ENCODE measurements at regions not wholly inside any gene's neighbourhood (a gene's known extent, or its start where the extent isn't known, plus 50 kb on each side); places are given as distances from the start of the nearest gene placed in this dataset.

GRCh38 chr9:71515107-71515506 lies 253.2 kb downstream of the CEMIP2 start:
- no peak for ATAC-seq

DNA sequence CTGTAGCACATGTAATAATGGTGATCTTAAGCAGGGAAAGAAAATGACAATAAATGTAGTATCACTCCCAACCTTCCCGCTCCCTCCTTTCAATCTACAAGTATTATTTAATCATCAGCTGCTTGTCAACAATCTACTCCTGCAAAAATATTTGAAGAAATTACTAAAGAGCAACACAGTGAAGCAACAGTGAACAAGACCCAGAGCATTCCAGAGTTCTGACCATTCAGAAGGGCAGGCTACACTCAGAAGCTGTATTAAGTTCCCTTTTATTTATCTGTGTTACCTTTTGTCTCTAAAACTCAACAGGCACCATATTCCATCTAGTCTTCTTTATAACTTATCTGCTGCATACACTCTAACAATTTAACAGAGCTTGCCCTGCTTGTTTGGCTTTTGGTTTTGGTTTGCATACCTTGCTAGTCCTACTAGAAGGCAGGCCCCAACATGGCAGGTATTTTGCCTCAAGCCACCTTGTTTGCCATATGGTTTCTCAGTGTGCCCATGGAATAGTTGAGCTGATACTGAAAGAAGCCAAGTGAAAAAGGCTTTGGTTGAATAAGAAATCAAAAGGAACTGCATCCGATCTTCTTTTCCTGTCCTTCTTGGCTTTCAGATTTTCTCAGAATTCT lies 253.9 kb downstream of the CEMIP2 start:
- ATAC-seq: no peak
- TF ChIP-seq, protein P1, sequence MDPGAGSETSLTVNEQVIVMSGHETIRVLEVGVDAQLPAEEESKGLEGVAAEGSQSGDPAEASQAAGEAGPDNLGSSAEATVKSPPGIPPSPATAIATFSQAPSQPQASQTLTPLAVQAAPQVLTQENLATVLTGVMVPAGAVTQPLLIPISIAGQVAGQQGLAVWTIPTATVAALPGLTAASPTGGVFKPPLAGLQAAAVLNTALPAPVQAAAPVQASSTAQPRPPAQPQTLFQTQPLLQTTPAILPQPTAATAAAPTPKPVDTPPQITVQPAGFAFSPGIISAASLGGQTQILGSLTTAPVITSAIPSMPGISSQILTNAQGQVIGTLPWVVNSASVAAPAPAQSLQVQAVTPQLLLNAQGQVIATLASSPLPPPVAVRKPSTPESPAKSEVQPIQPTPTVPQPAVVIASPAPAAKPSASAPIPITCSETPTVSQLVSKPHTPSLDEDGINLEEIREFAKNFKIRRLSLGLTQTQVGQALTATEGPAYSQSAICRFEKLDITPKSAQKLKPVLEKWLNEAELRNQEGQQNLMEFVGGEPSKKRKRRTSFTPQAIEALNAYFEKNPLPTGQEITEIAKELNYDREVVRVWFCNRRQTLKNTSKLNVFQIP (CRISPR knock-in tag; IDR thresholded peaks at IDR 0.05; ENCODE audit: borderline replicate concordance, low read depth): no peak
- no peak for TF ChIP-seq RARB (CRISPR knock-in tag; IDR thresholded peaks at IDR 0.05)
- no peak for TF ChIP-seq CSRNP3 (CRISPR knock-in tag; IDR thresholded peaks at IDR 0.05)
- TF ChIP-seq ESRRG (CRISPR knock-in tag; IDR thresholded peaks at IDR 0.05): no peak
- no peak for TF ChIP-seq TOX (CRISPR knock-in tag; IDR thresholded peaks at IDR 0.05; ENCODE audit: borderline replicate concordance)
- TF ChIP-seq, protein P2, sequence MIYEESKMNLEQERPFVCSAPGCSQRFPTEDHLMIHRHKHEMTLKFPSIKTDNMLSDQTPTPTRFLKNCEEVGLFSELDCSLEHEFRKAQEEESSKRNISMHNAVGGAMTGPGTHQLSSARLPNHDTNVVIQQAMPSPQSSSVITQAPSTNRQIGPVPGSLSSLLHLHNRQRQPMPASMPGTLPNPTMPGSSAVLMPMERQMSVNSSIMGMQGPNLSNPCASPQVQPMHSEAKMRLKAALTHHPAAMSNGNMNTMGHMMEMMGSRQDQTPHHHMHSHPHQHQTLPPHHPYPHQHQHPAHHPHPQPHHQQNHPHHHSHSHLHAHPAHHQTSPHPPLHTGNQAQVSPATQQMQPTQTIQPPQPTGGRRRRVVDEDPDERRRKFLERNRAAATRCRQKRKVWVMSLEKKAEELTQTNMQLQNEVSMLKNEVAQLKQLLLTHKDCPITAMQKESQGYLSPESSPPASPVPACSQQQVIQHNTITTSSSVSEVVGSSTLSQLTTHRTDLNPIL (CRISPR knock-in tag; IDR thresholded peaks at IDR 0.05; ENCODE audit: low read depth): no peak
- no peak for TF ChIP-seq ARNTL (CRISPR knock-in tag; IDR thresholded peaks at IDR 0.05; ENCODE audit: borderline replicate concordance, low read depth)

More at GRCh38 chr9:71515107-71515506, 253.2 kb downstream of the CEMIP2 start:
- TF ChIP-seq BACH2 (CRISPR knock-in tag; IDR thresholded peaks at IDR 0.05; ENCODE audit: borderline replicate concordance): no peak
- TF ChIP-seq, protein P2 (CRISPR knock-in tag; IDR thresholded peaks at IDR 0.05; ENCODE audit: low read depth): no peak
- no peak for TF ChIP-seq CSDC2 (CRISPR knock-in tag; IDR thresholded peaks at IDR 0.05)
- no peak for TF ChIP-seq ZFP3 (CRISPR knock-in tag; IDR thresholded peaks at IDR 0.05)
- TF ChIP-seq ZNF8 (CRISPR knock-in tag; IDR thresholded peaks at IDR 0.05): no peak
- no peak for TF ChIP-seq SNAI2 (CRISPR knock-in tag; IDR thresholded peaks at IDR 0.05)
- no peak for TF ChIP-seq PATZ1 (CRISPR knock-in tag; IDR thresholded peaks at IDR 0.05; ENCODE audit: borderline replicate concordance)
- TF ChIP-seq, protein P1 (CRISPR knock-in tag; IDR thresholded peaks at IDR 0.05; ENCODE audit: borderline replicate concordance, low read depth): no peak
- TF ChIP-seq ZNF565 (CRISPR knock-in tag; conservative IDR thresholded peaks at IDR 0.05; ENCODE audit: low read depth): no peak
- TF ChIP-seq, protein P3, sequence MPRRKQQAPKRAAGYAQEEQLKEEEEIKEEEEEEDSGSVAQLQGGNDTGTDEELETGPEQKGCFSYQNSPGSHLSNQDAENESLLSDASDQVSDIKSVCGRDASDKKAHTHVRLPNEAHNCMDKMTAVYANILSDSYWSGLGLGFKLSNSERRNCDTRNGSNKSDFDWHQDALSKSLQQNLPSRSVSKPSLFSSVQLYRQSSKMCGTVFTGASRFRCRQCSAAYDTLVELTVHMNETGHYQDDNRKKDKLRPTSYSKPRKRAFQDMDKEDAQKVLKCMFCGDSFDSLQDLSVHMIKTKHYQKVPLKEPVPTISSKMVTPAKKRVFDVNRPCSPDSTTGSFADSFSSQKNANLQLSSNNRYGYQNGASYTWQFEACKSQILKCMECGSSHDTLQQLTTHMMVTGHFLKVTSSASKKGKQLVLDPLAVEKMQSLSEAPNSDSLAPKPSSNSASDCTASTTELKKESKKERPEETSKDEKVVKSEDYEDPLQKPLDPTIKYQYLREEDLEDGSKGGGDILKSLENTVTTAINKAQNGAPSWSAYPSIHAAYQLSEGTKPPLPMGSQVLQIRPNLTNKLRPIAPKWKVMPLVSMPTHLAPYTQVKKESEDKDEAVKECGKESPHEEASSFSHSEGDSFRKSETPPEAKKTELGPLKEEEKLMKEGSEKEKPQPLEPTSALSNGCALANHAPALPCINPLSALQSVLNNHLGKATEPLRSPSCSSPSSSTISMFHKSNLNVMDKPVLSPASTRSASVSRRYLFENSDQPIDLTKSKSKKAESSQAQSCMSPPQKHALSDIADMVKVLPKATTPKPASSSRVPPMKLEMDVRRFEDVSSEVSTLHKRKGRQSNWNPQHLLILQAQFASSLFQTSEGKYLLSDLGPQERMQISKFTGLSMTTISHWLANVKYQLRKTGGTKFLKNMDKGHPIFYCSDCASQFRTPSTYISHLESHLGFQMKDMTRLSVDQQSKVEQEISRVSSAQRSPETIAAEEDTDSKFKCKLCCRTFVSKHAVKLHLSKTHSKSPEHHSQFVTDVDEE (CRISPR knock-in tag; IDR thresholded peaks at IDR 0.05): no peak
- no peak for TF ChIP-seq ZNF70 (CRISPR knock-in tag; IDR thresholded peaks at IDR 0.05)
- TF ChIP-seq TOX (CRISPR knock-in tag; IDR thresholded peaks at IDR 0.05; ENCODE audit: borderline replicate concordance): no peak
- TF ChIP-seq GLIS3 (CRISPR knock-in tag; IDR thresholded peaks at IDR 0.05): no peak
- TF ChIP-seq RARB (CRISPR knock-in tag; IDR thresholded peaks at IDR 0.05): no peak
- TF ChIP-seq ZC3H10 (CRISPR knock-in tag; IDR thresholded peaks at IDR 0.05): no peak
- TF ChIP-seq TCF4 (CRISPR knock-in tag; IDR thresholded peaks at IDR 0.05; ENCODE audit: borderline replicate concordance): no peak
- TF ChIP-seq ESRRG (CRISPR knock-in tag; IDR thresholded peaks at IDR 0.05): no peak
- TF ChIP-seq ARNTL (CRISPR knock-in tag; IDR thresholded peaks at IDR 0.05; ENCODE audit: borderline replicate concordance, low read depth): no peak
- TF ChIP-seq ZFP30 (CRISPR knock-in tag; IDR thresholded peaks at IDR 0.05): no peak
